Spleen (tissue), 7 donors: ENCODE measurements at regions not wholly inside any gene's neighbourhood (a gene's known extent, or its start where the extent isn't known, plus 50 kb on each side); places are given as distances from the start of the nearest gene placed in this dataset.

Experiments
- POLR2A ChIP-seq, 3 donors: fragments of 450-650 bp; IDR thresholded peaks; one replicate each; pipeline ENCODE4 v1.5.1; 2017; ENCODE audit warnings: antibody characterized with exemption in 3 of 3, mild to moderate bottlenecking in 1 of 3
- POLR2AphosphoS5 ChIP-seq, 3 donors: sonication (generic); formaldehyde crosslinking; IDR thresholded peaks; one replicate each; pipeline ENCODE4 v1.5.1; 2017; ENCODE audit warnings: antibody characterized with exemption in 3 of 3
- TF ChIP-seq, protein P1 (sequence below), 11 experiments: fragments of 200-600 bp in 7 of 11; fragments of 450-650 bp in 4 of 11; sonication (generic) in 4 of 11; IDR thresholded peaks in 8 of 11; conservative IDR thresholded peaks in 3 of 11; 1 replicate in 7 of 11; 2 replicates in 4 of 11; pipeline versions ENCODE4 v1.4.0 to v1.8.0; 2016 to 2021; ENCODE audit warnings: antibody characterized with exemption in 11 of 11, inconsistent platforms in 4 of 11, mild to moderate bottlenecking in 1 of 11
- donor health status: DM: no; HTN: no; CAD: no; lungs with moderate emphysema.
- donor health status: DM: no; HTN: no; CAD: no.
- donor health status: DM: no; HTN: no; CAD: no.

DNA sequence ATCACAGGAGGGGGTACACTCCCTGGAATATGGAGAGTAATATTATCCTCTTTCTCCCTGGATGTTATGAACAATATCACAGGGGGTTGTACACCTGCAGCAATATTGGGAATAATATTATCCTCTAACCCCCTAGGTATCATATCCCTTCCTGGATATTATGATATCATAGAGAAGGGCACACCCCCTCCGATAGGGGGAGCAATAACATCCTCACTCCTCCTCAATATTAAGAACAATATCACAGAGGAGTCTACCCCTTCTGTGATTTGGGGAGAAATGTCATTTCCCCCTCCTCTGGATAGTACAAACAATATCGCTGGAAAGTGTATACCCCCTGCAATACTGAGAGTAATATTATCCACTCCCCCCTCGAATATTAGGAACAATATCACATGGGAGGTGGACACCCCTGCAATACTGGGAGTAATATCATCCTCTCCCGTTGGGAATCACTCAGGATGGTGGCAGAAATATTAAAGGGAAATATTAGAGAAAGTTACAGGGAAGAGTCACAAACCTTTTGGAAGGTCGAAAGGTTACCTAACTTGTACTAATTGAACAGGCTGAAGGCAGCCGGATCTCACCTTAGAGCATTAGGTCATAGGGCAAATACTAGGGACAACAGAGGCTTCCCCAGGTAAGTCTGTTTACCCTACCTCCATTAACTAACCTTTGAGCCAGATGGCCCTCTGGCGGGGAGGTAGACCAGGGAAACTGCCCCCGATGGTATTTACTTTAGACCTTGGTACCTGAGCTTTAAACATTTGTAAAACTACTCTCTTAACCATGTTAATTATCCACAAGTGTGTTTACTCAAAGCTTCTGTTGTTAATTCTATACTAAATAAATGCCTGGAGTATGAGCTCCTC lies 57.5 kb upstream of the FREM1 start:
- TF ChIP-seq, protein P1, sequence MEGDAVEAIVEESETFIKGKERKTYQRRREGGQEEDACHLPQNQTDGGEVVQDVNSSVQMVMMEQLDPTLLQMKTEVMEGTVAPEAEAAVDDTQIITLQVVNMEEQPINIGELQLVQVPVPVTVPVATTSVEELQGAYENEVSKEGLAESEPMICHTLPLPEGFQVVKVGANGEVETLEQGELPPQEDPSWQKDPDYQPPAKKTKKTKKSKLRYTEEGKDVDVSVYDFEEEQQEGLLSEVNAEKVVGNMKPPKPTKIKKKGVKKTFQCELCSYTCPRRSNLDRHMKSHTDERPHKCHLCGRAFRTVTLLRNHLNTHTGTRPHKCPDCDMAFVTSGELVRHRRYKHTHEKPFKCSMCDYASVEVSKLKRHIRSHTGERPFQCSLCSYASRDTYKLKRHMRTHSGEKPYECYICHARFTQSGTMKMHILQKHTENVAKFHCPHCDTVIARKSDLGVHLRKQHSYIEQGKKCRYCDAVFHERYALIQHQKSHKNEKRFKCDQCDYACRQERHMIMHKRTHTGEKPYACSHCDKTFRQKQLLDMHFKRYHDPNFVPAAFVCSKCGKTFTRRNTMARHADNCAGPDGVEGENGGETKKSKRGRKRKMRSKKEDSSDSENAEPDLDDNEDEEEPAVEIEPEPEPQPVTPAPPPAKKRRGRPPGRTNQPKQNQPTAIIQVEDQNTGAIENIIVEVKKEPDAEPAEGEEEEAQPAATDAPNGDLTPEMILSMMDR (IDR thresholded peaks at IDR 0.05 in 8 of 11, conservative IDR thresholded peaks at IDR 0.05 in 3 of 11): no peak
- TF ChIP-seq POLR2AphosphoS5 (IDR thresholded peaks at IDR 0.05) (no peak), POLR2A (IDR thresholded peaks at IDR 0.05) (no peak)
